ENCODE measurements at regions not wholly inside any gene's neighbourhood (a gene's known extent, or its start where the extent isn't known, plus 50 kb on each side); places are given as distances from the start of the nearest gene placed in this dataset.
A peak's percentile ranks its signal among the peaks of the same experiment; 100 is the strongest.
"Not testable (repeated sequence)": the region's sequence is repeated elsewhere in the genome, so short reads cannot be mapped to it uniquely, and the experiment has no call there.

- Mint-ChIP-seq H3K9me3 (peaks cover 6% of the 10 kb centered on the region), H3K27me3 (no peaks in the 10 kb centered on the region), H3K27ac (no peak overlapping the region), H3K36me3 (no peaks in the 10 kb centered on the region), H3K4me1 (peaks cover 3% of the 10 kb centered on the region), H3K4me3 (no peak overlapping the region)
- DNase-seq (no peak), ATAC-seq (ENCODE audit: low read depth) (no peak)
- POLR2A ChIA-PET = no interaction called here
These were observed 175.6 kb upstream of the PPP1R26 start for GRCh38 chr9:135303865-135304499.

- DNase-seq = no peak
- Mint-ChIP-seq H3K4me1 (peaks cover 3% of the 10 kb centered on the region), H3K4me3 (no peak overlapping the region), H3K27ac (no peak overlapping the region), H3K27me3 (no peaks in the 10 kb centered on the region), H3K36me3 (no peaks in the 10 kb centered on the region), H3K9me3 (peaks cover 6% of the 10 kb centered on the region)
- ATAC-seq (ENCODE audit: low read depth) = no peak
- POLR2A ChIA-PET = no interaction called here
These were observed 174.7 kb upstream of the PPP1R26 start for GRCh38 chr9:135304886-135305285.

GRCh38 chr9:135305546-135306180, 173.9 kb upstream of the PPP1R26 start:
- no peak overlapping the region for H3K4me3 Mint-ChIP-seq
- peaks cover 6% of the 10 kb centered on the region for H3K9me3 Mint-ChIP-seq
- H3K27me3 Mint-ChIP-seq = no peaks in the 10 kb centered on the region
- peaks cover 3% of the 10 kb centered on the region for H3K4me1 Mint-ChIP-seq
- H3K27ac Mint-ChIP-seq = no peak overlapping the region
- POLR2A ChIA-PET = no interaction called here
- ATAC-seq (ENCODE audit: low read depth) = no peak
- H3K36me3 Mint-ChIP-seq = no peaks in the 10 kb centered on the region
- no peak for DNase-seq

- POLR2A ChIA-PET = interaction anchor here (0.6 kb wide), 1 partner anchor 145 kb away, joined by 3 read pairs; no protein-coding TSS in a partner anchor
- peaks cover 6% of the 10 kb centered on the region for H3K9me3 Mint-ChIP-seq
- H3K27me3 Mint-ChIP-seq = no peaks in the 10 kb centered on the region
- no peak for ATAC-seq (ENCODE audit: low read depth)
- H3K27ac Mint-ChIP-seq = no peak overlapping the region
- peaks cover 3% of the 10 kb centered on the region for H3K4me1 Mint-ChIP-seq
- no peak for DNase-seq
- H3K36me3 Mint-ChIP-seq = no peaks in the 10 kb centered on the region
- H3K4me3 Mint-ChIP-seq = no peak overlapping the region
These were observed 172.9 kb upstream of the PPP1R26 start for GRCh38 chr9:135306699-135307098.

GRCh38 chr9:135307300-135307699, 172.3 kb upstream of the PPP1R26 start:
- POLR2A ChIA-PET = interaction anchor here (0.6 kb wide), 1 partner anchor 146 kb away, joined by 3 read pairs; no protein-coding TSS in a partner anchor

GRCh38 chr9:135307919-135308318, 171.7 kb upstream of the PPP1R26 start:
- ATAC-seq (ENCODE audit: low read depth); H3K4me3 Mint-ChIP-seq; DNase-seq; H3K4me1 Mint-ChIP-seq; POLR2A ChIA-PET; H3K27me3 Mint-ChIP-seq; H3K27ac Mint-ChIP-seq; H3K36me3 Mint-ChIP-seq: not testable (repeated sequence)
- peaks cover 10% of the 10 kb centered on the region for H3K9me3 Mint-ChIP-seq

More at GRCh38 chr9:135307300-135307699, 172.3 kb upstream of the PPP1R26 start:
- Mint-ChIP-seq H3K27me3 (no peaks in the 10 kb centered on the region), H3K36me3 (no peaks in the 10 kb centered on the region), H3K4me3 (no peak overlapping the region), H3K4me1 (peaks cover 3% of the 10 kb centered on the region), H3K9me3 (peaks cover 6% of the 10 kb centered on the region), H3K27ac (no peak overlapping the region)
- ATAC-seq (ENCODE audit: low read depth) (no peak), DNase-seq (no peak)

- no peak overlapping the region for H3K27ac Mint-ChIP-seq
- H3K9me3 Mint-ChIP-seq = peaks cover 6% of the 10 kb centered on the region
- peaks cover 2% of the 10 kb centered on the region for H3K27me3 Mint-ChIP-seq
- no peaks in the 10 kb centered on the region for H3K36me3 Mint-ChIP-seq
- DNase-seq (no peak), ATAC-seq (ENCODE audit: low read depth) (no peak)
- POLR2A ChIA-PET = no interaction called here
- H3K4me1 Mint-ChIP-seq = no peaks in the 10 kb centered on the region
- H3K4me3 Mint-ChIP-seq = no peak overlapping the region
These were observed 170.5 kb upstream of the PPP1R26 start for GRCh38 chr9:135308821-135309762.

GRCh38 chr9:135309763-135310125, 169.8 kb upstream of the PPP1R26 start:
- no peak for DNase-seq
- peaks cover 4% of the 10 kb centered on the region for H3K9me3 Mint-ChIP-seq
- no peaks in the 10 kb centered on the region for H3K4me1 Mint-ChIP-seq
- H3K4me3 Mint-ChIP-seq = no peak overlapping the region
- H3K27ac Mint-ChIP-seq = no peak overlapping the region
- no peak for ATAC-seq (ENCODE audit: low read depth)
- POLR2A ChIA-PET = no interaction called here
- no peaks in the 10 kb centered on the region for H3K36me3 Mint-ChIP-seq
- H3K27me3 Mint-ChIP-seq = peaks cover 2% of the 10 kb centered on the region

- H3K27ac Mint-ChIP-seq = no peak overlapping the region
- H3K9me3 Mint-ChIP-seq = peaks cover 4% of the 10 kb centered on the region
- H3K4me1 Mint-ChIP-seq = no peaks in the 10 kb centered on the region
- peaks cover 2% of the 10 kb centered on the region for H3K27me3 Mint-ChIP-seq
- POLR2A ChIA-PET = no interaction called here
- DNase-seq = no peak
- no peaks in the 10 kb centered on the region for H3K36me3 Mint-ChIP-seq
- ATAC-seq (ENCODE audit: low read depth) = no peak
- no peak overlapping the region for H3K4me3 Mint-ChIP-seq
These were observed 169.4 kb upstream of the PPP1R26 start for GRCh38 chr9:135310134-135310533.

- H3K9me3 Mint-ChIP-seq = peaks cover 4% of the 10 kb centered on the region
- DNase-seq (no peak), ATAC-seq (ENCODE audit: low read depth) (no peak)
- peaks cover 2% of the 10 kb centered on the region for H3K27me3 Mint-ChIP-seq
- no peaks in the 10 kb centered on the region for H3K4me1 Mint-ChIP-seq
- H3K4me3 Mint-ChIP-seq = no peak overlapping the region
- POLR2A ChIA-PET = no interaction called here
- no peak overlapping the region for H3K27ac Mint-ChIP-seq
- H3K36me3 Mint-ChIP-seq = no peaks in the 10 kb centered on the region
These were observed 164.0 kb upstream of the PPP1R26 start for GRCh38 chr9:135315572-135315971.

GRCh38 chr9:135320331-135320730, 159.3 kb upstream of the PPP1R26 start:
- H3K9me3 Mint-ChIP-seq = no peaks in the 10 kb centered on the region
- no peaks in the 10 kb centered on the region for H3K27me3 Mint-ChIP-seq
- DNase-seq (no peak), ATAC-seq (ENCODE audit: low read depth) (no peak)
- no peaks in the 10 kb centered on the region for H3K4me1 Mint-ChIP-seq
- H3K4me3 Mint-ChIP-seq = no peak overlapping the region
- H3K36me3 Mint-ChIP-seq = no peaks in the 10 kb centered on the region
- H3K27ac Mint-ChIP-seq = no peak overlapping the region
- POLR2A ChIA-PET = no interaction called here

GRCh38 chr9:135320943-135321342, 158.6 kb upstream of the PPP1R26 start:
- DNase-seq (peak; percentile 10), ATAC-seq (ENCODE audit: low read depth) (no peak)
- H3K27ac Mint-ChIP-seq = no peak overlapping the region
- POLR2A ChIA-PET = no interaction called here
- no peaks in the 10 kb centered on the region for H3K27me3 Mint-ChIP-seq
- no peak overlapping the region for H3K4me3 Mint-ChIP-seq
- no peaks in the 10 kb centered on the region for H3K4me1 Mint-ChIP-seq
- no peaks in the 10 kb centered on the region for H3K36me3 Mint-ChIP-seq
- no peaks in the 10 kb centered on the region for H3K9me3 Mint-ChIP-seq

- no peaks in the 10 kb centered on the region for H3K36me3 Mint-ChIP-seq
- POLR2A ChIA-PET = no interaction called here
- ATAC-seq (ENCODE audit: low read depth) = no peak
- no peaks in the 10 kb centered on the region for H3K4me1 Mint-ChIP-seq
- no peak overlapping the region for H3K4me3 Mint-ChIP-seq
- H3K27me3 Mint-ChIP-seq = no peaks in the 10 kb centered on the region
- H3K9me3 Mint-ChIP-seq = no peaks in the 10 kb centered on the region
- H3K27ac Mint-ChIP-seq = no peak overlapping the region
- DNase-seq = no peak
These were observed 158.0 kb upstream of the PPP1R26 start for GRCh38 chr9:135321580-135321979.

- H3K4me3 Mint-ChIP-seq = no peak overlapping the region
- no peak for DNase-seq
- ATAC-seq (ENCODE audit: low read depth) = no peak
- no peaks in the 10 kb centered on the region for H3K36me3 Mint-ChIP-seq
- no peaks in the 10 kb centered on the region for H3K4me1 Mint-ChIP-seq
- H3K27me3 Mint-ChIP-seq = no peaks in the 10 kb centered on the region
- H3K9me3 Mint-ChIP-seq = no peaks in the 10 kb centered on the region
- POLR2A ChIA-PET = no interaction called here
- H3K27ac Mint-ChIP-seq = no peak overlapping the region
These were observed 155.3 kb upstream of the PPP1R26 start for GRCh38 chr9:135324329-135324728.
